H9 (cell line): ENCODE measurements at regions not wholly inside any gene's neighbourhood (a gene's known extent, or its start where the extent isn't known, plus 50 kb on each side); places are given as distances from the start of the nearest gene placed in this dataset.

Experiments used
- DNase-seq: peaks from one replicate; pipeline ENCODE4 v3.0.0-alpha.2; 2017
- H2AFZ ChIP-seq: one replicate; pipeline ENCODE4 v1.6.1; 2013; ENCODE audit warnings: mild to moderate bottlenecking, low read length, control low read depth, moderate library complexity
- H2AK5ac ChIP-seq: 2 replicates; pipeline ENCODE4 v1.6.1; 2013; ENCODE audit warnings: low read length, control low read depth, mixed read lengths; ENCODE audit not compliant: insufficient read length
- H2BK120ac ChIP-seq: one replicate; pipeline ENCODE4 v1.6.1; 2013; ENCODE audit warnings: low read depth, mild to moderate bottlenecking, low read length, control low read depth, inconsistent platforms; ENCODE audit not compliant: poor library complexity, severe bottlenecking
- H2BK12ac ChIP-seq: 2 replicates; pipeline ENCODE4 v1.6.1; 2013; ENCODE audit warnings: low read length, control low read depth, mixed read lengths, low read depth; ENCODE audit not compliant: insufficient read length
- H2BK15ac ChIP-seq: 2 replicates; pipeline ENCODE4 v1.6.1; 2013; ENCODE audit warnings: low read depth, low read length, control low read depth
- H2BK20ac ChIP-seq: one replicate; pipeline ENCODE4 v1.6.1; 2013; ENCODE audit warnings: low read depth, mild to moderate bottlenecking, low read length, control low read depth, inconsistent platforms; ENCODE audit not compliant: poor library complexity, severe bottlenecking
- H2BK5ac ChIP-seq: 2 replicates; pipeline ENCODE4 v1.6.1; 2013; ENCODE audit warnings: low read length, control low read depth, mixed read lengths; ENCODE audit not compliant: insufficient read length
- H3K14ac ChIP-seq: 2 replicates; pipeline ENCODE4 v1.6.1; 2013; ENCODE audit warnings: low read length, control low read depth; ENCODE audit not compliant: insufficient read depth
- H3K18ac ChIP-seq: 2 replicates; pipeline ENCODE4 v1.6.1; 2013; ENCODE audit warnings: low read depth, mild to moderate bottlenecking, mixed read lengths, low read length, control low read depth; ENCODE audit not compliant: insufficient read length
- H3K23ac ChIP-seq: 2 replicates; pipeline ENCODE4 v1.6.1; 2013; ENCODE audit warnings: low read length, control low read depth, mixed read lengths, low read depth; ENCODE audit not compliant: insufficient read length
- H3K23me2 ChIP-seq: 2 replicates; pipeline ENCODE4 v1.6.1; 2013; ENCODE audit warnings: low read depth, mild to moderate bottlenecking, mixed read lengths, low read length, control low read depth; ENCODE audit not compliant: insufficient read length, poor library complexity, severe bottlenecking
- H3K27ac ChIP-seq: 2 replicates; pipeline ENCODE4 v1.5.1; 2013; ENCODE audit warnings: low read length, control low read depth, mixed read lengths, low read depth; ENCODE audit not compliant: insufficient read length
- H3K27me3 ChIP-seq: 2 replicates; pipeline ENCODE4 v1.6.1; 2013; ENCODE audit warnings: low read length, control low read depth, inconsistent platforms; ENCODE audit not compliant: insufficient read depth
- H3K4ac ChIP-seq: 2 replicates; pipeline ENCODE4 v1.6.1; 2013; ENCODE audit warnings: low read depth, mild to moderate bottlenecking, control low read depth, inconsistent platforms, low read length, moderate library complexity
- H3K4me1 ChIP-seq: 2 replicates; pipeline ENCODE4 v1.6.1; 2013; ENCODE audit warnings: low read length, control low read depth, inconsistent platforms; ENCODE audit not compliant: insufficient read depth
- H3K4me2 ChIP-seq: 2 replicates; pipeline ENCODE4 v1.6.1; 2013; ENCODE audit warnings: low read length, control low read depth, mixed read lengths; ENCODE audit not compliant: insufficient read length, insufficient read depth
- H3K56ac ChIP-seq: 2 replicates; pipeline ENCODE4 v1.6.1; 2013; ENCODE audit warnings: low read depth, mild to moderate bottlenecking, mixed read lengths, low read length, control low read depth; ENCODE audit not compliant: insufficient read length
- H3K79me1 ChIP-seq: 2 replicates; pipeline ENCODE4 v1.6.1; 2013; ENCODE audit warnings: low read depth, mild to moderate bottlenecking, moderate library complexity, low read length, control low read depth, inconsistent platforms; ENCODE audit not compliant: insufficient read depth, poor library complexity, severe bottlenecking
- H3K79me2 ChIP-seq: 2 replicates; pipeline ENCODE4 v1.6.1; 2013; ENCODE audit warnings: low read length, control low read depth, inconsistent platforms; ENCODE audit not compliant: insufficient read depth
- H3K9ac ChIP-seq: 2 replicates; pipeline ENCODE4 v1.6.1; 2013; ENCODE audit warnings: low read length, control low read depth, mixed read lengths; ENCODE audit not compliant: insufficient read length; ENCODE audit errors: extremely low read depth
- H3K9me3 ChIP-seq: one replicate; pipeline ENCODE4 v1.6.1; 2013; ENCODE audit warnings: low read depth, low read length, inconsistent platforms; ENCODE audit not compliant: control insufficient read depth
- H3T11ph ChIP-seq: one replicate; pipeline ENCODE4 v1.6.1; 2013; ENCODE audit warnings: mild to moderate bottlenecking, low read length, control low read depth, inconsistent platforms
- H4K20me1 ChIP-seq: one replicate; pipeline ENCODE4 v1.6.1; 2013; ENCODE audit not compliant: control insufficient read depth, insufficient read length, insufficient read depth
- H4K5ac ChIP-seq: 2 replicates; pipeline ENCODE4 v1.6.1; 2013; ENCODE audit warnings: low read depth, mild to moderate bottlenecking, mixed read lengths, low read length, control low read depth; ENCODE audit not compliant: insufficient read length
- H4K8ac ChIP-seq: replicated peaks from 2 replicates; pipeline ENCODE4 v1.6.1; 2013; ENCODE audit warnings: low read length, control low read depth, mixed read lengths, low read depth; ENCODE audit not compliant: insufficient read length
- H4K91ac ChIP-seq: 2 replicates; pipeline ENCODE4 v1.6.1; 2013; ENCODE audit warnings: low read depth, mild to moderate bottlenecking, moderate library complexity, mixed read lengths, low read length, control low read depth; ENCODE audit not compliant: insufficient read length
- H3K27ac Mint-ChIP-seq, 3 experiments: 2 replicates in 2 of 3; 3 replicates in 1 of 3; pipeline ENCODE4 v1.8.0; 2020 to 2021; ENCODE audit warnings: mixed read lengths in 3 of 3, mild to moderate bottlenecking in 1 of 3, moderate library complexity in 1 of 3
- H3K27me3 Mint-ChIP-seq: 2 replicates; pipeline ENCODE4 v1.8.0; 2021; ENCODE audit warnings: low read depth, mild to moderate bottlenecking, moderate library complexity, mixed read lengths
- H3K36me3 Mint-ChIP-seq, 3 experiments: 2 replicates in 2 of 3; 3 replicates in 1 of 3; pipeline ENCODE4 v1.8.0; 2020 to 2021; ENCODE audit warnings: low read depth in 3 of 3, mixed read lengths in 3 of 3; ENCODE audit not compliant: insufficient read depth in 1 of 3
- H3K4me1 Mint-ChIP-seq, 2 experiments: 2 replicates each; pipeline ENCODE4 v1.8.0; 2020; ENCODE audit warnings: mixed read lengths in 2 of 2
- H3K4me3 Mint-ChIP-seq, 2 experiments: 2 replicates in 1 of 2; 3 replicates in 1 of 2; pipeline ENCODE4 v1.8.0; 2020 to 2021; ENCODE audit warnings: mild to moderate bottlenecking in 2 of 2, mixed read lengths in 2 of 2, moderate library complexity in 1 of 2
- H3K9me3 Mint-ChIP-seq, 2 experiments: 2 replicates in 1 of 2; 3 replicates in 1 of 2; pipeline ENCODE4 v1.8.0; 2020; ENCODE audit warnings: mild to moderate bottlenecking in 2 of 2, mixed read lengths in 2 of 2, moderate library complexity in 1 of 2
- TF ChIP-seq, protein P1 (sequence below): fragments of 200-600 bp; sonication (generic); conservative IDR thresholded peaks from 3 replicates; pipeline ENCODE4 v1.8.0; 2021; ENCODE audit warnings: antibody characterized with exemption, mild to moderate bottlenecking

DNA sequence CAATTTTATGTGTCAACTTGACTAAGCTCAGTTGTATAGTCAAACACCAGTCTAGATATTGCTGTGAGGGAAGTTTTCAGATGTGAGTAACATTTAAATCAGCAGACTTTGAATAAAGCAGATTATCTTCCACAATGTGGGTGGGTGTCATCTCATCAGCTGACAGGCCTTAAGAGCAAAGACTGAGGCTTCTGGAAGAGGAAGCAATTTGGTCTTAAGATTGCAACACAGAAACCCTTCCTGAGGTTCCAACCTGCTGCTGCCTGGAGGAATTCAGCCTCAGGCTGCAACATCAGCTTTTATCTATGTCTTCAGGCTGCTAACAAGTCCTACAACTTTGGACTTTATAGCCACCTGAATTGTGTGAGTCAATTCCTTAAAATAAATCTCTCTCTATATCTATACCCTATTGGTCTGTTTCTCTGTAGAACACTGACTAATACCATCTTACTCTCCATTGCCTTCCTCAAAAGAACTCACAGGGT, 277.2 kb upstream of the PLET1 start:
- Histone ChIP-seq H4K20me1 (no peaks in the 10 kb centered on the region), H3K4me1 (no peaks in the 10 kb centered on the region), H4K91ac (no peak overlapping the region), H3K23ac (no peak overlapping the region), H3K9me3 (no peaks in the 10 kb centered on the region), H3K4ac (no peak overlapping the region), H3K27me3 (no peaks in the 10 kb centered on the region), H3K18ac (no peak overlapping the region), H3K4me2 (no peak overlapping the region), H2AK5ac (no peak overlapping the region), H3K56ac (no peak overlapping the region), H4K8ac (no peak overlapping the region), H2BK20ac (no peak overlapping the region), H3K9ac (no peak overlapping the region), H3K79me2 (no peaks in the 10 kb centered on the region), H3K27ac (no peak overlapping the region), H3T11ph (no peak overlapping the region), H3K23me2 (no peaks in the 10 kb centered on the region), H2AFZ (no peak overlapping the region), H2BK5ac (no peak overlapping the region), H3K79me1 (no peaks in the 10 kb centered on the region), H2BK120ac (no peak overlapping the region), H2BK15ac (no peak overlapping the region), H4K5ac (no peak overlapping the region), H2BK12ac (no peak overlapping the region), H3K14ac (no peak overlapping the region)
- TF ChIP-seq, protein P1, sequence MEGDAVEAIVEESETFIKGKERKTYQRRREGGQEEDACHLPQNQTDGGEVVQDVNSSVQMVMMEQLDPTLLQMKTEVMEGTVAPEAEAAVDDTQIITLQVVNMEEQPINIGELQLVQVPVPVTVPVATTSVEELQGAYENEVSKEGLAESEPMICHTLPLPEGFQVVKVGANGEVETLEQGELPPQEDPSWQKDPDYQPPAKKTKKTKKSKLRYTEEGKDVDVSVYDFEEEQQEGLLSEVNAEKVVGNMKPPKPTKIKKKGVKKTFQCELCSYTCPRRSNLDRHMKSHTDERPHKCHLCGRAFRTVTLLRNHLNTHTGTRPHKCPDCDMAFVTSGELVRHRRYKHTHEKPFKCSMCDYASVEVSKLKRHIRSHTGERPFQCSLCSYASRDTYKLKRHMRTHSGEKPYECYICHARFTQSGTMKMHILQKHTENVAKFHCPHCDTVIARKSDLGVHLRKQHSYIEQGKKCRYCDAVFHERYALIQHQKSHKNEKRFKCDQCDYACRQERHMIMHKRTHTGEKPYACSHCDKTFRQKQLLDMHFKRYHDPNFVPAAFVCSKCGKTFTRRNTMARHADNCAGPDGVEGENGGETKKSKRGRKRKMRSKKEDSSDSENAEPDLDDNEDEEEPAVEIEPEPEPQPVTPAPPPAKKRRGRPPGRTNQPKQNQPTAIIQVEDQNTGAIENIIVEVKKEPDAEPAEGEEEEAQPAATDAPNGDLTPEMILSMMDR = no peak
- Mint-ChIP-seq H3K27me3 (peaks cover 17% of the 10 kb centered on the region), H3K36me3 (peaks cover 8 to 16% (median 12%) of the 10 kb centered on the region in 3 experiments; a peak in 6 of 7 replicates), H3K9me3 (peaks cover 16 to 20% of the 10 kb centered on the region in 2 experiments), H3K27ac (no peak overlapping the region), H3K4me3 (no peak overlapping the region), H3K4me1 (peaks cover 6 to 9% of the 10 kb centered on the region in 2 experiments; a peak in 3 of 4 replicates)
- DNase-seq = no peak
